Body of pancreas (tissue), 4 donors: ENCODE measurements at regions not wholly inside any gene's neighbourhood (a gene's known extent, or its start where the extent isn't known, plus 50 kb on each side); places are given as distances from the start of the nearest gene placed in this dataset.

Source experiments
- ATAC-seq: fragments of 150-250 bp; one replicate; pipeline ENCODE4 v1.9.1; 2016
- DNase-seq, 4 donors: peaks; one replicate each; pipeline ENCODE4 v3.0.0-alpha.2; 2019
- H3K27ac ChIP-seq, 4 donors: fragments of 200-600 bp; sonication (generic); 1 replicate in 3 of 4; 2 replicates in 1 of 4; pipeline versions ENCODE4 v1.5.1 to v1.6.1; 2016 to 2019; ENCODE audit warnings: mild to moderate bottlenecking in 1 of 4, mixed read lengths in 1 of 4, moderate library complexity in 1 of 4
- H3K27me3 ChIP-seq, 2 donors: fragments of 200-600 bp; sonication (generic); one replicate each; pipeline ENCODE4 v1.6.0; 2016; ENCODE audit warnings: mild to moderate bottlenecking in 1 of 2
- H3K36me3 ChIP-seq, 2 donors: fragments of 200-600 bp; sonication (generic); replicated peaks in 1 of 2; 2 replicates each; pipeline ENCODE4 v1.5.1; 2016; ENCODE audit warnings: low read depth in 2 of 2; ENCODE audit not compliant: insufficient read depth in 1 of 2
- H3K4me1 ChIP-seq: fragments of 200-600 bp; sonication (generic); one replicate; pipeline ENCODE4 v1.6.0; 2016
- H3K4me3 ChIP-seq, 2 donors: fragments of 200-600 bp; sonication (generic); 1 replicate in 1 of 2; 2 replicates in 1 of 2; pipeline ENCODE4 v1.5.1; 2016 to 2019
- H3K9me3 ChIP-seq, 3 donors: fragments of 200-600 bp; sonication (generic); 1 replicate in 2 of 3; 2 replicates in 1 of 3; pipeline ENCODE4 v1.5.1; 2016
- CTCF ChIP-seq, 7 experiments: fragments of 450-650 bp in 4 of 7; fragments of 200-600 bp in 3 of 7; sonication (generic) in 3 of 7; IDR thresholded peaks; one replicate each; pipeline ENCODE4 v1.5.1; 2016 to 2019; ENCODE audit warnings: antibody characterized with exemption in 7 of 7
- POLR2A ChIP-seq, 3 donors: fragments of 450-650 bp; IDR thresholded peaks; one replicate each; pipeline ENCODE4 v1.6.1; 2016; ENCODE audit warnings: antibody characterized with exemption in 3 of 3, mild to moderate bottlenecking in 2 of 3
- WGBS, 2 donors: methylation state at CpG; one replicate each; pipeline ENCODE4 v1.1.5; 2017; 5-methylcytosine and 5-hydroxymethylcytosine counted together
- intact Hi-C: fragments of 100-400 bp; cut with DNase I; formaldehyde crosslinking; loops from one replicate; pipeline ENCODE4 v1.15.1; 2023

GRCh38 chr2:164388511-164388910, 232.8 kb downstream of the GRB14 start:
- DNase-seq (no peak), ATAC-seq (no peak)
- 32 to 39% methylated on average over 2 of the region's 2 CpGs for WGBS, 2 donors
- TF ChIP-seq CTCF (IDR thresholded peaks at IDR 0.05) (no peak), POLR2A (IDR thresholded peaks at IDR 0.05) (no peak)
- Histone ChIP-seq H3K9me3 (no peaks in the 10 kb centered on the region), H3K4me1 (no peaks in the 10 kb centered on the region), H3K4me3 (no peak overlapping the region), H3K27me3 (no peaks in the 10 kb centered on the region), H3K27ac (no peak overlapping the region), H3K36me3 (no peaks in the 10 kb centered on the region)
- intact Hi-C loops, result no loop called here

GRCh38 chr2:164386231-164386630, 235.1 kb downstream of the GRB14 start:
- intact Hi-C loops, result no loop called here
- Histone ChIP-seq H3K4me1 (no peaks in the 10 kb centered on the region), H3K9me3 (no peaks in the 10 kb centered on the region), H3K27me3 (no peaks in the 10 kb centered on the region), H3K4me3 (no peak overlapping the region), H3K27ac (no peak overlapping the region), H3K36me3 (no peaks in the 10 kb centered on the region)
- 70 to 77% methylated on average over 5 of the region's 5 CpGs for WGBS, 2 donors
- ATAC-seq (no peak), DNase-seq (no peak)
- TF ChIP-seq CTCF (IDR thresholded peaks at IDR 0.05), result no peak
- TF ChIP-seq POLR2A (IDR thresholded peaks at IDR 0.05), result no peak

GRCh38 chr2:164384434-164384833, 236.8 kb downstream of the GRB14 start:
- Histone ChIP-seq H3K4me1 (no peaks in the 10 kb centered on the region), H3K27me3 (no peaks in the 10 kb centered on the region), H3K27ac (no peak overlapping the region), H3K9me3 (no peaks in the 10 kb centered on the region), H3K4me3 (no peak overlapping the region), H3K36me3 (no peaks in the 10 kb centered on the region)
- intact Hi-C loops, result no loop called here
- ATAC-seq (no peak), DNase-seq (no peak)
- TF ChIP-seq CTCF (IDR thresholded peaks at IDR 0.05) (no peak), POLR2A (IDR thresholded peaks at IDR 0.05) (no peak)

GRCh38 chr2:164371916-164372315, 249.4 kb downstream of the GRB14 start:
- Histone ChIP-seq H3K4me1 (no peaks in the 10 kb centered on the region), H3K27ac (no peak overlapping the region), H3K27me3 (no peaks in the 10 kb centered on the region), H3K4me3 (no peak overlapping the region), H3K9me3 (no peaks in the 10 kb centered on the region), H3K36me3 (no peaks in the 10 kb centered on the region)
- ATAC-seq (no peak), DNase-seq (no peak)
- TF ChIP-seq CTCF (IDR thresholded peaks at IDR 0.05), result no peak
- no peak for TF ChIP-seq POLR2A (IDR thresholded peaks at IDR 0.05)
- intact Hi-C loops, result no loop called here
- WGBS, 2 donors, result 60 to 70% methylated on average over 4 of the region's 4 CpGs

- Histone ChIP-seq H3K36me3 (no peaks in the 10 kb centered on the region), H3K4me3 (no peak overlapping the region), H3K4me1 (no peaks in the 10 kb centered on the region), H3K27ac (no peak overlapping the region), H3K9me3 (no peaks in the 10 kb centered on the region), H3K27me3 (no peaks in the 10 kb centered on the region)
- ATAC-seq (no peak), DNase-seq (no peak)
- intact Hi-C loops, result no loop called here
- TF ChIP-seq CTCF (IDR thresholded peaks at IDR 0.05) (no peak), POLR2A (IDR thresholded peaks at IDR 0.05) (no peak)
- 14 to 25% methylated on average over 1 of the region's 1 CpG for WGBS, 2 donors
Observed at GRCh38 chr2:164369366-164369765, 251.9 kb downstream of the GRB14 start.
